A549 (cell line): ENCODE measurements at regions not wholly inside any gene's neighbourhood (a gene's known extent, or its start where the extent isn't known, plus 50 kb on each side); places are given as distances from the start of the nearest gene placed in this dataset.

Experiments used
- ATAC-seq, 2 experiments: fragments of 200-7000 bp in 1 of 2; fragments of >200 bp in 1 of 2; cut with Nextera tagmentation in 1 of 2; cut with Tn5 transposase in 1 of 2; 3 replicates each; pipeline versions ENCODE4 v1.8.0 to v1.9.1; 2018 to 2020; ENCODE audit warnings: mild to moderate bottlenecking in 1 of 2, moderate library complexity in 1 of 2
- CTCF ChIA-PET: fragments of 300-600 bp; sonication (Branson Sonifier 250); formaldehyde crosslinking; extraction: SDS; loops from one replicate; lab custom pipeline; 2021; ENCODE audit warnings: antibody characterized with exemption, inconsistent platforms; lab: Yijun Ruan, JAX
- POLR2A ChIA-PET: fragments of 350-600 bp; formaldehyde crosslinking; extraction: SDS; loops from one replicate; lab custom pipeline; 2021; ENCODE audit warnings: antibody characterized with exemption, inconsistent platforms; lab: Yijun Ruan, JAX
- DNase-seq, 2 experiments: peaks; one replicate each; pipeline versions ENCODE4 v3.0.0 to v3.0.0-alpha.2; 2011 to 2016; ENCODE audit warnings: low read depth in 1 of 2, low spot score in 1 of 2
- FAIRE-seq: peaks from 2 replicates; lab custom pipeline; 2011; peaks lifted over from hg19 to GRCh38; lab: Jason Lieb, UNC
- H3K27ac ChIP-seq, 2 experiments: fragments of >200 bp; sonication (Bioruptor Twin); formaldehyde crosslinking; 3 replicates each; pipeline ENCODE4 v1.5.1; 2016 to 2017
- H3K4me1 ChIP-seq: fragments of >200 bp; sonication (Bioruptor Twin); formaldehyde crosslinking; 3 replicates; pipeline ENCODE4 v1.6.1; 2016
- H3K4me2 ChIP-seq: fragments of >200 bp; sonication (Bioruptor Twin); formaldehyde crosslinking; 3 replicates; pipeline ENCODE4 v1.6.1; 2016
- H3K4me3 ChIP-seq: fragments of >200 bp; sonication (Bioruptor Twin); formaldehyde crosslinking; 3 replicates; pipeline ENCODE4 v1.5.1; 2016
- H3K9me3 ChIP-seq: fragments of >200 bp; sonication (Bioruptor Twin); formaldehyde crosslinking; 3 replicates; pipeline ENCODE4 v1.6.1; 2016
- CBX2 ChIP-seq: fragments of 200-600 bp; sonication (generic); IDR thresholded peaks from 2 replicates; pipeline ENCODE4 v1.6.1; 2016; ENCODE audit warnings: low read depth, mild to moderate bottlenecking, borderline replicate concordance
- CEBPB ChIP-seq, 2 experiments: fragments of >200 bp in 1 of 2; sonication (Bioruptor Twin) in 1 of 2; formaldehyde crosslinking in 1 of 2; IDR thresholded peaks; 2 replicates each; pipeline ENCODE4 v1.6.1; 2012 to 2016
- E2F6 ChIP-seq: IDR thresholded peaks from 2 replicates; pipeline ENCODE4 v1.6.1; 2012; ENCODE audit warnings: low read depth, borderline replicate concordance
- EHMT2 ChIP-seq: fragments of 200-600 bp; sonication (generic); IDR thresholded peaks from 2 replicates; pipeline ENCODE4 v1.6.1; 2016; ENCODE audit warnings: antibody characterized with exemption, low read depth, mild to moderate bottlenecking, moderate library complexity
- FOXS1 ChIP-seq: fragments of 250-450 bp; sonication (Bioruptor Pico); IDR thresholded peaks from 2 replicates; pipeline ENCODE4 v1.5.0; 2020; ENCODE audit warnings: mild to moderate bottlenecking, moderate library complexity
- HDAC2 ChIP-seq: fragments of 200-600 bp; sonication (generic); IDR thresholded peaks from 2 replicates; pipeline ENCODE4 v1.6.1; 2016
- HMGXB4 ChIP-seq: fragments of 250-450 bp; sonication (Bioruptor Pico); IDR thresholded peaks from 2 replicates; pipeline ENCODE4 v1.5.0; 2021; ENCODE audit warnings: mild to moderate bottlenecking, moderate library complexity, borderline replicate concordance
- HOXA7 ChIP-seq: fragments of 250-450 bp; sonication (Bioruptor Pico); IDR thresholded peaks from 2 replicates; pipeline ENCODE4 v1.5.0; 2020; ENCODE audit warnings: mild to moderate bottlenecking, moderate library complexity
- HOXB5 ChIP-seq: fragments of 250-450 bp; sonication (Bioruptor Pico); IDR thresholded peaks from 2 replicates; pipeline ENCODE4 v1.5.0; 2020; ENCODE audit warnings: mild to moderate bottlenecking, moderate library complexity
- JUNB ChIP-seq: fragments of >200 bp; sonication (Bioruptor Twin); formaldehyde crosslinking; IDR thresholded peaks from 2 replicates; pipeline ENCODE4 v1.6.1; 2016
- KDM1A ChIP-seq: fragments of 200-600 bp; sonication (generic); IDR thresholded peaks from 2 replicates; pipeline ENCODE4 v1.6.1; 2016; ENCODE audit warnings: low read depth, mild to moderate bottlenecking
- KDM5A ChIP-seq: fragments of 200-600 bp; sonication (generic); IDR thresholded peaks from 2 replicates; pipeline ENCODE4 v1.6.1; 2016; ENCODE audit warnings: antibody characterized with exemption, mild to moderate bottlenecking
- MAZ ChIP-seq: fragments of 150-350 bp; IDR thresholded peaks from 2 replicates; pipeline ENCODE4 v1.6.1; 2014; ENCODE audit warnings: antibody characterized with exemption, low read depth, low read length, borderline replicate concordance
- MYC ChIP-seq: IDR thresholded peaks from 2 replicates; pipeline ENCODE4 v1.6.1; 2012; ENCODE audit warnings: mild to moderate bottlenecking, inconsistent platforms, low read length, improper control_type of control experiment, borderline replicate concordance
- NFE2L2 ChIP-seq: fragments of 150-350 bp; conservative IDR thresholded peaks from 2 replicates; pipeline ENCODE4 v1.6.1; 2014; ENCODE audit warnings: low read length
- PBX3 ChIP-seq: IDR thresholded peaks from 2 replicates; pipeline ENCODE4 v1.6.1; 2012
- RFX5 ChIP-seq: fragments of 450-650 bp; IDR thresholded peaks from 2 replicates; pipeline ENCODE4 v1.7.1; 2014; ENCODE audit warnings: antibody characterized with exemption, mild to moderate bottlenecking, moderate library complexity
- RNF2 ChIP-seq: fragments of 200-600 bp; sonication (generic); IDR thresholded peaks from 2 replicates; pipeline ENCODE4 v1.6.1; 2016; ENCODE audit warnings: low read depth, mild to moderate bottlenecking, antibody characterized with exemption, moderate library complexity, borderline replicate concordance
- SMC3 ChIP-seq: fragments of >200 bp; sonication (Bioruptor Twin); formaldehyde crosslinking; IDR thresholded peaks from 3 replicates; pipeline ENCODE4 v1.6.1; 2018; ENCODE audit warnings: inconsistent platforms
- SREBF2 ChIP-seq: fragments of 450-650 bp; IDR thresholded peaks from 2 replicates; pipeline ENCODE4 v1.6.1; 2014; ENCODE audit warnings: mild to moderate bottlenecking, moderate library complexity
- TP53 ChIP-seq: fragments of 250-450 bp; sonication (Bioruptor Pico); IDR thresholded peaks from 2 replicates; pipeline ENCODE4 v1.5.0; 2021; ENCODE audit warnings: mild to moderate bottlenecking, moderate library complexity
- USF2 ChIP-seq: fragments of 450-650 bp; IDR thresholded peaks from 2 replicates; pipeline ENCODE4 v1.6.1; 2014; ENCODE audit warnings: antibody characterized with exemption
- ZC3H11A ChIP-seq: fragments of 450-650 bp; IDR thresholded peaks from 2 replicates; pipeline ENCODE4 v1.6.1; 2014; ENCODE audit warnings: antibody characterized with exemption, mild to moderate bottlenecking
- ZFP36 ChIP-seq: fragments of 450-650 bp; IDR thresholded peaks from 2 replicates; pipeline ENCODE4 v1.6.1; 2014; ENCODE audit warnings: borderline replicate concordance; ENCODE audit not compliant: partially characterized antibody
- WGBS: methylation state at CpG from one replicate; pipeline ENCODE4 v1.1.6; 2017; ENCODE audit errors: missing lambda C conversion rate; 5-methylcytosine and 5-hydroxymethylcytosine counted together
- TF ChIP-seq, protein P1 (sequence below): fragments of >200 bp; sonication (Bioruptor Twin); formaldehyde crosslinking; IDR thresholded peaks from 2 replicates; pipeline ENCODE4 v1.6.1; 2016
- TF ChIP-seq, protein P2 (sequence below): fragments of >200 bp; sonication (Bioruptor Twin); formaldehyde crosslinking; IDR thresholded peaks from 3 replicates; pipeline ENCODE4 v1.6.1; 2016

DNA sequence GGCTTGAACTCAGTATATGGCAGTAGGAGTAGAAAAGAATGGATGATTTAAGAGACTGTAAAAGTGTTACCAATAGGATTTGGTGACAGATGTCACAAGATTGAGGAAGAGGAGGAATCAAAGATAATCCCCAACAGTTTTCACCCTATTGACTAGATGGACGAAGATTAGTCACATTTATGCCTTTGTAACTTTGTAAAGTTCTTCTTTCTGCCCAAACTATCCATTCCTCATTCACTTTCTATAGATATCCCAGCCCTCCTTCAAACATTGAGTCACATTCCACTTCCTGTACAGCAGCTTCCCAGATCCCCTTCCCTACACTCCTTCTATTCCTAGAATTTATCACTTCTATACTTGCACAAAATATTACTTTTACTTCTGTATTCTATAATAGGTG, 207.9 kb downstream of the BTG1 start:
- Histone ChIP-seq H3K9me3 (no peaks in the 10 kb centered on the region), H3K4me1 (peaks cover 9% of the 10 kb centered on the region; the same call in 2 of the 3 replicates), H3K27ac (no peak overlapping the region), H3K4me3 (no peak overlapping the region), H3K4me2 (no peak overlapping the region)
- CTCF ChIA-PET: no interaction called here
- TF ChIP-seq ZFP36: no peak
- no peak for TF ChIP-seq CBX2
- no peak for TF ChIP-seq JUNB
- no peak for TF ChIP-seq SMC3
- TF ChIP-seq KDM1A: no peak
- TF ChIP-seq KDM5A: no peak
- no peak for TF ChIP-seq MAZ
- no peak for TF ChIP-seq CEBPB (IDR thresholded peaks at IDR 0.05)
- TF ChIP-seq HOXB5 (CRISPR knock-in tag): no peak
- TF ChIP-seq HOXA7 (CRISPR knock-in tag): no peak
- no peak for TF ChIP-seq EHMT2
- TF ChIP-seq, protein P1, sequence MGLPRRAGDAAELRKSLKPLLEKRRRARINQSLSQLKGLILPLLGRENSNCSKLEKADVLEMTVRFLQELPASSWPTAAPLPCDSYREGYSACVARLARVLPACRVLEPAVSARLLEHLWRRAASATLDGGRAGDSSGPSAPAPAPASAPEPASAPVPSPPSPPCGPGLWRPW: no peak
- no peak for TF ChIP-seq ZC3H11A
- TF ChIP-seq, protein P2, sequence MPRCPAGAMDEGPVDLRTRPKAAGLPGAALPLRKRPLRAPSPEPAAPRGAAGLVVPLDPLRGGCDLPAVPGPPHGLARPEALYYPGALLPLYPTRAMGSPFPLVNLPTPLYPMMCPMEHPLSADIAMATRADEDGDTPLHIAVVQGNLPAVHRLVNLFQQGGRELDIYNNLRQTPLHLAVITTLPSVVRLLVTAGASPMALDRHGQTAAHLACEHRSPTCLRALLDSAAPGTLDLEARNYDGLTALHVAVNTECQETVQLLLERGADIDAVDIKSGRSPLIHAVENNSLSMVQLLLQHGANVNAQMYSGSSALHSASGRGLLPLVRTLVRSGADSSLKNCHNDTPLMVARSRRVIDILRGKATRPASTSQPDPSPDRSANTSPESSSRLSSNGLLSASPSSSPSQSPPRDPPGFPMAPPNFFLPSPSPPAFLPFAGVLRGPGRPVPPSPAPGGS: no peak
- no peak for TF ChIP-seq MYC
- ATAC-seq: no peak
- no peak for FAIRE-seq
- DNase-seq: no peak
- POLR2A ChIA-PET: no interaction called here
- WGBS: 79% methylated on average over 1 of the region's 1 CpG

DNA sequence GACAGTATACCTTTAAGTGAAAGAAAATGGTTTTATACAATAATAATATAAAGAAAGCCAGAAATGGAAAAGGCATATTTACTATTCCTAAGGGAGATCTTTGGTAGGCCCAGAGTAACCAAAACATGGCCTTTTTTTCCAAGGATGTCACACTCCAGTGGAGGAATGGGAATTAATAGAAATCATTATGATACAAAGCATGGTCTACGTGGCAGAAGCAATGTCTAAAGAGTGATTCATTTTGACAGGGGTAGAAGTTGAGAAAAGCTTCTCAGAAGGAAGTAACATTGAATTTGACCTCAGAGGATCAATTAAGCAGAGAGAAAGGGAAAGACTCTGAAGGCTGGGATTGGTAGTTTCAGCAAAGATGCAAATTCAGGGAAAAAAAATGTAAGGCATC, 208.6 kb downstream of the BTG1 start:
- H3K9me3 ChIP-seq: no peaks in the 10 kb centered on the region
- ATAC-seq (no peak), FAIRE-seq (no peak), DNase-seq (no peak)
- ChIA-PET POLR2A (no interaction called here), CTCF (no interaction called here)
- no peak overlapping the region for H3K4me3 ChIP-seq
- no peak overlapping the region for H3K4me2 ChIP-seq
- H3K4me1 ChIP-seq: peaks cover 9% of the 10 kb centered on the region; the same call in 2 of the 3 replicates
- H3K27ac ChIP-seq: no peak overlapping the region
- WGBS: 75% methylated on average over 1 of the region's 1 CpG
- TF ChIP-seq HMGXB4: no peak
- no peak for TF ChIP-seq E2F6
- no peak for TF ChIP-seq RFX5
- no peak for TF ChIP-seq JUNB
- TF ChIP-seq TP53 (CRISPR knock-in tag): no peak
- no peak for TF ChIP-seq KDM5A
- no peak for TF ChIP-seq SREBF2
- no peak for TF ChIP-seq RNF2
- no peak for TF ChIP-seq FOXS1
- no peak for TF ChIP-seq USF2
- no peak for TF ChIP-seq HDAC2
- no peak for TF ChIP-seq NFE2L2
- no peak for TF ChIP-seq MAZ
- TF ChIP-seq PBX3: no peak
- no peak for TF ChIP-seq HOXA7 (CRISPR knock-in tag)
- TF ChIP-seq SMC3: no peak
- TF ChIP-seq, all 56 proteins: peak for 0
